HepG2 (cell line): ENCODE measurements at regions not wholly inside any gene's neighbourhood (a gene's known extent, or its start where the extent isn't known, plus 50 kb on each side); places are given as distances from the start of the nearest gene placed in this dataset.

Experiments
- ATAC-seq: fragments of 200-7000 bp; cut with Tn5 transposase; 3 replicates; pipeline ENCODE4 v1.9.1; 2020; ENCODE audit warnings: mild to moderate bottlenecking, moderate library complexity
- BruUV-seq: library from RNA; stranded (reverse); fragments of 400-500 nt; replicated peaks from 2 replicates; lab custom pipeline; 2021; lab: Mats Ljungman, UMichigan
- CTCF ChIA-PET: fragments of 300-600 bp; formaldehyde crosslinking; extraction: SDS; loops from one replicate; lab custom pipeline; 2021; ENCODE audit warnings: low total read pairs, inconsistent platforms, low intra/inter-chr PET ratio; lab: Yijun Ruan, JAX
- POLR2A ChIA-PET: fragments of 350-600 bp; sonication (Branson Sonifier 250); formaldehyde crosslinking; loops from one replicate; lab custom pipeline; 2020; ENCODE audit warnings: antibody characterized with exemption, inconsistent platforms; lab: Yijun Ruan, JAX
- DNase-seq: peaks from one replicate; pipeline ENCODE4 v3.0.0-alpha.2; 2015; ENCODE audit warnings: low spot score
- FAIRE-seq: peaks from 3 replicates; lab custom pipeline; 2011; peaks lifted over from hg19 to GRCh38; lab: Jason Lieb, UNC
- H2AFZ ChIP-seq: one replicate; pipeline ENCODE4 v1.6.1; 2011; ENCODE audit warnings: low read length, inconsistent platforms
- H3K27ac ChIP-seq: fragments of 300-600 bp; 3 replicates; pipeline ENCODE4 v1.8.0; 2011; ENCODE audit warnings: mixed run types, mild to moderate bottlenecking, mixed read lengths, low read length, inconsistent platforms; ENCODE audit not compliant: insufficient read depth; ENCODE audit errors: extremely low read length
- H3K27me3 ChIP-seq, 2 experiments: fragments of 200-600 bp in 1 of 2; 2 replicates in 1 of 2; 3 replicates in 1 of 2; pipeline versions ENCODE4 v1.6.0 to v1.8.0; 2011; ENCODE audit warnings: low read length in 2 of 2, mild to moderate bottlenecking in 2 of 2, moderate library complexity in 2 of 2, inconsistent platforms in 1 of 2; ENCODE audit not compliant: insufficient read depth in 2 of 2, control insufficient read depth in 1 of 2
- H3K36me3 ChIP-seq, 2 experiments: fragments of 200-600 bp in 1 of 2; replicated peaks in 1 of 2; 2 replicates in 1 of 2; 3 replicates in 1 of 2; pipeline versions ENCODE4 v1.5.1 to v1.8.0; 2011; ENCODE audit warnings: low read length in 2 of 2, inconsistent platforms in 1 of 2; ENCODE audit not compliant: insufficient read depth in 2 of 2, control insufficient read depth in 1 of 2
- H3K4me1 ChIP-seq: 2 replicates; pipeline ENCODE4 v1.5.1; 2012; ENCODE audit warnings: low read length, inconsistent platforms; ENCODE audit not compliant: insufficient read depth
- H3K4me2 ChIP-seq: 2 replicates; pipeline ENCODE4 v1.6.0; 2011; ENCODE audit warnings: low read depth, low read length, inconsistent platforms
- H3K4me3 ChIP-seq, 3 experiments: fragments of 200-600 bp in 1 of 3; sonication (generic), shearing (Covaris generic) in 1 of 3; replicated peaks in 1 of 3; 2 replicates each; pipeline ENCODE4 v1.5.1; 2011 to 2016; ENCODE audit warnings: low read length in 3 of 3, inconsistent platforms in 2 of 3, low read depth in 2 of 3, mild to moderate bottlenecking in 2 of 3, control low read depth in 1 of 3, mixed read lengths in 1 of 3; ENCODE audit not compliant: insufficient read depth in 1 of 3
- H3K79me2 ChIP-seq: one replicate; pipeline ENCODE4 v1.6.1; 2011; ENCODE audit warnings: low read length, inconsistent platforms; ENCODE audit not compliant: insufficient read depth
- H3K9ac ChIP-seq: 2 replicates; pipeline ENCODE4 v1.6.0; 2011; ENCODE audit warnings: mild to moderate bottlenecking, low read depth, low read length, inconsistent platforms; ENCODE audit not compliant: insufficient read depth
- H3K9me3 ChIP-seq: 2 replicates; pipeline ENCODE4 v1.5.1; 2012; ENCODE audit warnings: mild to moderate bottlenecking, low read length
- H4K20me1 ChIP-seq: 2 replicates; pipeline ENCODE4 v1.6.0; 2011; ENCODE audit warnings: inconsistent platforms, mild to moderate bottlenecking, low read length, moderate library complexity; ENCODE audit not compliant: insufficient read depth
- CAMTA2 ChIP-seq: sonication (generic); formaldehyde crosslinking; IDR thresholded peaks from 2 replicates; pipeline ENCODE4 v1.4.0; 2020; ENCODE audit warnings: mild to moderate bottlenecking, missing genetic modification reagents, borderline replicate concordance
- MATR3 ChIP-seq: sonication (generic); formaldehyde crosslinking; IDR thresholded peaks from 2 replicates; pipeline ENCODE4 v1.4.0; 2020; ENCODE audit warnings: missing genetic modification reagents
- NR2F1 ChIP-seq, 2 experiments: fragments of 450-650 bp in 1 of 2; formaldehyde crosslinking in 1 of 2; IDR thresholded peaks; 2 replicates each; pipeline versions ENCODE4 v1.5.0 to v1.6.1; 2016 to 2020; ENCODE audit warnings: mild to moderate bottlenecking in 1 of 2, missing compliant biosample characterization in 1 of 2, missing genetic modification reagents in 1 of 2, moderate library complexity in 1 of 2
- ZBTB2 ChIP-seq: sonication (generic); formaldehyde crosslinking; IDR thresholded peaks from 2 replicates; pipeline ENCODE4 v1.8.0; 2022; ENCODE audit warnings: low read depth, missing genetic modification reagents
- ZNF251 ChIP-seq: sonication (generic); formaldehyde crosslinking; IDR thresholded peaks from 2 replicates; pipeline ENCODE4 v1.9.0; 2021; ENCODE audit warnings: mild to moderate bottlenecking, missing genetic modification reagents
- ZNF362 ChIP-seq: sonication (generic); formaldehyde crosslinking; IDR thresholded peaks from 2 replicates; pipeline ENCODE4 v1.4.0; 2020; ENCODE audit warnings: missing genetic modification reagents, mild to moderate bottlenecking, borderline replicate concordance
- ZNF552 ChIP-seq: sonication (generic); formaldehyde crosslinking; IDR thresholded peaks from 2 replicates; pipeline ENCODE4 v1.9.0; 2022; ENCODE audit warnings: missing genetic modification reagents, mild to moderate bottlenecking, borderline replicate concordance
- ZNF724P ChIP-seq: sonication (generic); formaldehyde crosslinking; IDR thresholded peaks from 2 replicates; pipeline ENCODE4 v1.8.0; 2022; ENCODE audit warnings: missing genetic modification reagents, borderline replicate concordance
- ZNF841 ChIP-seq: sonication (generic); formaldehyde crosslinking; IDR thresholded peaks from 2 replicates; pipeline ENCODE4 v1.8.1; 2023; ENCODE audit warnings: missing genetic modification reagents, borderline replicate concordance
- in situ Hi-C: cut with HindIII; loops from 2 replicates; pipeline ENCODE4 v1.10.0; 2017; ENCODE audit warnings: low pct_unique_long_range_greater_than_20kb; ENCODE audit not compliant: extremely low pct_ligation_motif_present
- intact Hi-C: fragments of 100-400 bp; cut with micrococcal nuclease; formaldehyde crosslinking; loops from one replicate; pipeline ENCODE4 v1.10.0; 2022; ENCODE audit not compliant: unreplicated experiment

GRCh38 chr2:66634784-66635183 lies 199.9 kb downstream of the MEIS1 start:
- FAIRE-seq (no peak), DNase-seq (no peak), ATAC-seq (no peak)
- H3K4me2 ChIP-seq: no peak overlapping the region
- peaks cover 4% of the 10 kb centered on the region; the same call in 1 of the 2 replicates for H3K9me3 ChIP-seq
- H2AFZ ChIP-seq: no peak overlapping the region
- in situ Hi-C loops: no loop called here
- H3K4me3 ChIP-seq: no peak overlapping the region
- BruUV-seq: no TSS peak
- intact Hi-C loops: no loop called here
- H3K36me3 ChIP-seq: no peaks in the 10 kb centered on the region
- H3K27me3 ChIP-seq: no peaks in the 10 kb centered on the region
- H3K79me2 ChIP-seq: no peaks in the 10 kb centered on the region
- CTCF ChIA-PET: no interaction called here
- no peaks in the 10 kb centered on the region for H3K4me1 ChIP-seq
- TF ChIP-seq ZNF251 (CRISPR knock-in tag) (no peak), MATR3 (no peak), ZNF362 (CRISPR knock-in tag) (no peak), ZNF841 (no peak), NR2F1 (CRISPR knock-in tag; IDR thresholded peaks at IDR 0.05) (no peak), ZNF724P (no peak), CAMTA2 (no peak), ZBTB2 (CRISPR knock-in tag) (no peak), ZNF552 (CRISPR knock-in tag) (no peak)
- POLR2A ChIA-PET: no interaction called here
- no peak overlapping the region for H3K27ac ChIP-seq
- H3K9ac ChIP-seq: no peak overlapping the region
- no peaks in the 10 kb centered on the region for H4K20me1 ChIP-seq
